ENCODE measurements at regions not wholly inside any gene's neighbourhood (a gene's known extent, or its start where the extent isn't known, plus 50 kb on each side); places are given as distances from the start of the nearest gene placed in this dataset.
"Not testable (repeated sequence)": the region's sequence is repeated elsewhere in the genome, so short reads cannot be mapped to it uniquely, and the experiment has no call there.

GRCh38 chr15:62407216-62407615 lies 242.1 kb upstream of the C2CD4B start:
- DNase-seq (ENCODE audit: low read depth, low spot score) = no peak

- no peak for DNase-seq (ENCODE audit: low read depth, low spot score)
Observed at GRCh38 chr15:62407962-62408361, 242.9 kb upstream of the C2CD4B start.

DNA sequence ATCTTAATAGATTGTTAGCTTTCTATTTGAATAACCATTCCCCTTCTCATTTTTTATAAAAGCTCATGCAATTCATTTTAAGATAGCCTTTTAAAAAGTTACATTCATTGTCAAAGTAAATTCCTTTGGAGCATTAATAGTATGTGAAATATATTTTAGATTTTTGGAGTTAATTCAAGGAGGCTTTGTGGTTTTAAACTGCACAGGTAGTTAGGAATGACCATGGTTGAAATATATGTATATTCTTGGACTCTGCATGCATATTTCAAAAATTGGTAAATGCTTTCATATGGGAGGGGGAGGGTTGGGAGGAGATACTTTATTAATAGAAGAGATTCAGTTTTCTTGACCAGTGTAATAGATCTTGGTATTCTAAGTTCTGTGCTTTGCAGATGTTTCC lies 244.4 kb upstream of the C2CD4B start:
- no peak for DNase-seq (ENCODE audit: low read depth, low spot score)

GRCh38 chr15:62412686-62413085 lies 247.6 kb upstream of the C2CD4B start:
- no peak for DNase-seq (ENCODE audit: low read depth, low spot score)

DNA sequence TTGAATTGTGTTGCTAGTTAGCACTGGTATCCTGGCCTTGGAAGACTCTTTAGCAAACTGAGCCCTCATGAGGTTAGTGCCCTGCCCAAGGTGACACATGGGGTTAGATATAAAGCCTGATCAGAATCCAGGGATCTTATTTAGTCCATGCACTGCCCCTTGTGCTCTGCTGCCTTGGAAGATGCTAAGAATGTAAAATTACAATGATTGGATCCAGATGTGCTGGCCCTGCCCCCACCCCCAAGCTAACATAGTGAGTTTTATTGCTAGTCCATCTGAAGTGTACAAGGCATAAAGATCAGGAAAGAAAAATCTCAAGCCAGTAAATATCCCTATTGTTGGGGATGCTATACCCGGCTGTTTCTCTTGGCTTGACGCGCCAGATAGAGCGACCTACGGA lies 248.1 kb upstream of the C2CD4B start:
- DNase-seq (ENCODE audit: low read depth, low spot score) = no peak

- DNase-seq (ENCODE audit: low read depth, low spot score) = no peak
Observed at GRCh38 chr15:62413786-62414185, 248.7 kb upstream of the C2CD4B start.

DNA sequence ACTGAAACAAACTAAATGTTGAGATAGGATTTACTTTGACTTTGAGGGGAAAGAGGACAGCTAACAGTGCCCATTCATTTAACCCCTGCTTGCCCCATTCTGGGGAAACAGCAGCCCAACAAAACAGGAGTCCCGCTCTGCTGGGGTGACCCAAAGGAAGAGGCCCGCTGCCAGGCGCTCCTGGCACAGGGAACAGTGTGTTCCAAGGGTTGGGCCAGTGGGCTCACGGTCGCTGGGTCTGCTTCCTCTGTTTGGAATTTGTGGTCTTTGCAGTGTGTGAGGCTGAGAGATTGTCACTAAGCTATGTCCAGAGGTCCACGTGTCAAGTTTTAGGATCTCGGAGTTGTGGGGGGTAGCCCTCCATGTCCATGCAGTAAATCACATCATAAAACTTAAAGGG lies 250.4 kb upstream of the C2CD4B start:
- no peak for DNase-seq (ENCODE audit: low read depth, low spot score)

DNA sequence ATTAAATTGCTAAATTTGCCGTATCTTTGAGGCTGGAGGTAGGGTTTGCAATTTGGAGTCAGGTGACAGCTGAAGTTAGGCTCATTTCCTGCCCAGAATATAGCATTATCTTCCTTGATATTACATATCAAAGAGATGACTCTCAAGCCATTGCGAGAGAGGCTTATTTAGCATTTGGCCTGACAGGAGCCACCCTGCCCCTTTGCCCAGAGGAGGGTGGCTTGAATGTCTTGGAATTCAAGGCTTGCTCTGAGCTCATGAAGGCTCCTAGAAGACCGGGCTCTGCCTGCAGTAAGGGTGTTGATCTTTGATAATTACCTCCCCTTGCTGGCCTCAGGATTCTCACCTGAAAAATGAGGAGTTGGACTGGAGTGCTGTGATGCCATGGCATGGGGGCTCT lies 251.4 kb upstream of the C2CD4B start:
- DNase-seq (ENCODE audit: low read depth, low spot score) = no peak

GRCh38 chr15:62417439-62417838 lies 252.4 kb upstream of the C2CD4B start:
- DNase-seq (ENCODE audit: low read depth, low spot score) = no peak

- not testable (repeated sequence) for DNase-seq (ENCODE audit: low read depth, low spot score)
Observed at GRCh38 chr15:62418496-62418895, 253.4 kb upstream of the C2CD4B start.

- DNase-seq (ENCODE audit: low read depth, low spot score) = no peak
Observed at GRCh38 chr15:62419192-62419591, 254.1 kb upstream of the C2CD4B start.

DNA sequence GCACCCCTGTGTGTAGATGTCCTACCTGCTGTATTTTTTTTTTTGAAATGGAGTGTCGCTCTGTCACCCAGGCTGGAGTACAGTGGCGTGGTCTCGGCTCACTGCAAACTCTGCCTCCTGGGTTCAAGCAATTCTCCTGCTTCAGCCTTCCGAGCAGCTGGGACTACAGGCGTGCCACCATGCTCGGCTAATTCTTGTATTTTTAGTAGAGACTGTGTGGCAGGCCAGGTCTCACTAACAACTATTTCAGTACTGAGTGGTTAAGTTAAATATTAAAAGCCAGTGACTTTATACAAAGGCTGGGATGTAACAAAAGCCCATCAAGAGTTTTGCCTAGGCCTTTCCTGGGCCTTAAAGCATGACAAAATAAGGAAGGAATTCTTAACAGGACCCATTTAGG lies 255.3 kb upstream of the C2CD4B start:
- not testable (repeated sequence) for DNase-seq (ENCODE audit: low read depth, low spot score)

DNA sequence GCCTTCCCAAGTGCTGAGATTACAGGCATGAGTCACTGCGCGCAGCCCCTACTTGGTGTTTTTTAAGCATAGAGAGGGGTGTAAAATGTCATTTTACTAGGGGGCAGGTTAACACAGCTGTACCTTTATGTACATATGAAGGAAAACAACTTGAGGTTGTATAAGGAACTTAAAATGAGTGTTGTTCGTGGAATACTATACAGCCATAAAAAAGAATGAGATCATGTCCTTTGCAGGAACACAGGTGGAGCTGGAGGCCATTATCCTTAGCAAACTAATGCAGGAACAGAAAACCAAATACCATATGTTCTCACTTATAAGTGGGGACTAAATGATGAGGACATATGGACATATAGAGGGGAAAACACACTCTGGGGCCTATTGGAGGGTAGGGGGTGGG lies 256.2 kb upstream of the C2CD4B start:
- no peak for DNase-seq (ENCODE audit: low read depth, low spot score)

DNA sequence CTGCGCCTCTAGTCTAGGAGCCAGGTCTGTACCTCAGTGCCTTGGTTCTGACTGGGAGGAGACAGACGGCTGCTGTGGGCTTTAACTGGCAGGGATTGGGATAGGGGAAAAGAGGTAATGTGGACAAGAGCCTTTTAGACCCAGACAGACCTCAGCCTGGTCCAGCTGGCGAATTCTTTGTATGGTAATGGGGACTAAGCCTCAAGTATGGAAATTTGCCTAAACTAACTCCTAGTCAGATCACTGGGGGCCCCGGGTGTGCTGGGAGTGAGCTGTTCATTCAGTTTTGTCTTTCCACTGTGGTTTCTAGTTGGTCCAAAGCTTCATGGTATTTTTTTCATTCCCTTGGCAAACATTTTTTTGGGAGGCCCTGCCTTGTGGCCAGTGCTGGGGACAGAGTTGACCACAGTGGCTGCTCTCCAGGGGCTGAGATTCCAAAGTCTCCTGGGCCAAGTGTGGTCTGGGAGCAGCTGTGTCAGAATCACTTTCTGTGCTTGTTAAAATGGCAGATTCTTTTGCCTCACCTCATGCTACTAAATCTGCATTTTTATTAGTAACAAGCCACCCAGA lies 261.4 kb upstream of the C2CD4B start:
- no peak for DNase-seq (ENCODE audit: low read depth, low spot score)

DNA sequence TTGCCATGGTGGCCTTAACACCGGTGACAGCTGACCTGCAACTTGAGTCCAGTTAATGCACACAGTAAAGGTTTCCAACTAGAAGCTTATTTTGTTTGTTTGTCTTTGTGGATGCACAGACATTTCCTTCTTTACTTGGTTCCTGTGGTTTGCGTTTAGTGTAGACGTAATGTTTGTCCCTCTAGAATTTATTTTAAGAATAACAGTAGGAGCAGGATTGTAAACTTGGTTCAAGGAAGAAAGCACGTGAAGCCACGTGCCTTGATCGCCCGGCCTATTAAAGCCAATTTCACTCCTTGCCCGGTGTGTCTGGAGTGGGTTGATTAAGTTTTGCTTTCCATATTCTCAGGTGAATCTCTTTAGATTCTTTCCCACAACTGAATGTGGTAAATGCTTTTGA lies 263.2 kb upstream of the C2CD4B start:
- DNase-seq (ENCODE audit: low read depth, low spot score) = no peak

GRCh38 chr15:62428851-62429598 lies 263.9 kb upstream of the C2CD4B start:
- DNase-seq (ENCODE audit: low read depth, low spot score) = no peak

DNA sequence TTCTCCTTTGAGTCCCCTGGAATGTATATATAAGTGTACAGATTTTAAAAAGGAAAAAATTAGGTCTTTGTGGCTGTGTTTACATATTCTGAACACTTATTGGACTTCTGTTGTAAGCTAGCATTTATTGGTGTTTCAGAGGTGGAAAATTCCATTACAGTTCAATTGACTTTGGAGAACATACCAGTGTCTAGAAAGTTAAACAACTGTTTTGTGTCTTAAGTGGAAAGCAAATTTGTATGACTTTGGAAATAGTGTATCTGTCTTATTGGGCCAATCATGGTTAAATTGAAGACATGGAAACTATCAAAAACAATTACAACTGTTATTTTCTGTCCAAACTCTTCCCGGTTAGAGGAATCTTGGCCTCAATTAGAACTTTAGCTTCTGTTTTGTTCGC lies 265.0 kb upstream of the C2CD4B start:
- DNase-seq (ENCODE audit: low read depth, low spot score) = no peak

GRCh38 chr15:62430552-62430951 lies 265.5 kb upstream of the C2CD4B start:
- DNase-seq (ENCODE audit: low read depth, low spot score) = no peak

GRCh38 chr15:62431008-62431797 lies 266.1 kb upstream of the C2CD4B start:
- DNase-seq (ENCODE audit: low read depth, low spot score) = no peak

DNA sequence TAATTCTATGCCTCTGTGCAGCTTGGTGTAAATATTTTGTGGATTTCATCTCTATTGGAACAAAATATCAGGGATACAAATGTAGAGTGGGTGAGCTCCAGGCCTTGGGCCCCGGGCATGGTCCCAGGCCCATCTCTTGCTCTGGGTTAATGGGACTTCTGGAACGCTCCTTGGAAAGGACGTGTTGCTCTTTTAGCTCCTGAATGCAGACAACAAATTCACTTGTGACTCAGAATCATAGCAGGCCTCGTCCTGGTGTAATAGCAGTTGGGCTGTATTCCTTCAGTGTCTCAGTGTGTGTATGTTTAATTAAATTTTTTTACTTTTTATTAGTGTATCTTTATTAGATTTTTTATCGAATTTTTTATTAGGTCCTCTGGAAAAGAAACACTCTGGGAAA lies 266.7 kb upstream of the C2CD4B start:
- DNase-seq (ENCODE audit: low read depth, low spot score) = no peak

- no peak for DNase-seq (ENCODE audit: low read depth, low spot score)
Observed at GRCh38 chr15:62432702-62433398, 267.8 kb upstream of the C2CD4B start.

- DNase-seq (ENCODE audit: low read depth, low spot score) = no peak
Observed at GRCh38 chr15:62436235-62436634, 271.1 kb upstream of the C2CD4B start.

Measured in iPS DF 19.7 (cell line).